Pancreas (tissue), 10 donors: ENCODE measurements at regions not wholly inside any gene's neighbourhood (a gene's known extent, or its start where the extent isn't known, plus 50 kb on each side); places are given as distances from the start of the nearest gene placed in this dataset.

ENCODE experiments used
- ATAC-seq, 4 donors: fragments of 200-7000 bp; cut with Tn5 transposase; one replicate each; pipeline versions ENCODE4 v1.8.0 to v1.9.1; 2020; ENCODE audit warnings: mild to moderate bottlenecking in 4 of 4, moderate library complexity in 4 of 4
- DNase-seq, 6 donors: peaks; one replicate each; pipeline ENCODE4 v3.0.0-alpha.2; 2020
- FAIRE-seq: peaks from 2 replicates; lab custom pipeline; 2012; peaks lifted over from hg19 to GRCh38; lab: Jason Lieb, UNC
- H3K27ac ChIP-seq, 4 donors: fragments of 200-600 bp; sonication (generic); 1 replicate in 3 of 4; 2 replicates in 1 of 4; pipeline versions ENCODE4 v1.5.0 to v1.8.0; 2020
- H3K27me3 ChIP-seq, 4 donors: fragments of 200-600 bp; one replicate each; pipeline ENCODE4 v1.8.0; 2021
- H3K36me3 ChIP-seq, 3 donors: fragments of 200-600 bp; sonication (generic) in 1 of 3; one replicate each; pipeline versions ENCODE4 v1.5.0 to v1.8.0; 2020 to 2021
- H3K4me1 ChIP-seq, 3 donors: fragments of 200-600 bp; one replicate each; pipeline ENCODE4 v1.8.0; 2021
- H3K4me3 ChIP-seq, 4 donors: fragments of 200-600 bp; sonication (generic) in 2 of 4; one replicate each; pipeline versions ENCODE4 v1.5.0 to v1.8.0; 2020 to 2021
- H3K9me3 ChIP-seq, 4 donors: fragments of 200-600 bp; one replicate each; pipeline ENCODE4 v1.8.0; 2021
- CTCF ChIP-seq, 4 donors: fragments of 200-600 bp; sonication (generic) in 3 of 4; IDR thresholded peaks; one replicate each; pipeline versions ENCODE4 v1.5.0 to v1.8.0; 2021; ENCODE audit warnings: antibody characterized with exemption in 4 of 4
- WGBS, 2 donors: extraction: QIAGEN DNeasy Blood & Tissue Kit; methylation state at CpG; one replicate each; pipeline ENCODE4 v1.1.7; 2013; 5-methylcytosine and 5-hydroxymethylcytosine counted together
- intact Hi-C, 3 donors: fragments of 100-400 bp; cut with DNase I; formaldehyde crosslinking; loops; one replicate each; pipeline versions ENCODE4 v1.11.1 to v1.14.2; 2022
- donor health status: healthy with polysubstance abuse.
- donor health status: DM: no; HTN: no; CAD: no; lungs with moderate emphysema.
- donor health status: DM: no; HTN: no; CAD: no.
- donor health status: control.
- donor health status: control.
- donor health status: Bipolar disorder and iron deficiency.
- donor health status: DM: yes; HTN: yes; CAD: no.
- donor health status: DM: no; HTN: no; CAD: no.
- donor health status: DM: no; HTN: no; CAD: no.
- donor health status: DM: yes; HTN: yes; CAD: no.

- H3K27me3 ChIP-seq, result no peaks in the 10 kb centered on the region
- H3K36me3 ChIP-seq, result no peaks in the 10 kb centered on the region
- no peak for DNase-seq
- intact Hi-C loops, result no loop called here
- no peaks in the 10 kb centered on the region for H3K4me1 ChIP-seq
- H3K9me3 ChIP-seq, result no peaks in the 10 kb centered on the region
- no peak for ATAC-seq
- no peak for FAIRE-seq
- no peak overlapping the region for H3K27ac ChIP-seq
- 60 to 70% methylated on average over 2 of the region's 2 CpGs for WGBS, 2 donors
- H3K4me3 ChIP-seq, result no peak overlapping the region
- TF ChIP-seq CTCF (IDR thresholded peaks at IDR 0.05), result no peak
Measured at GRCh38 chr1:177596485-177596884, 373.4 kb downstream of the SEC16B start.

GRCh38 chr1:177593105-177593504 lies 376.8 kb downstream of the SEC16B start:
- no peak for FAIRE-seq
- intact Hi-C loops, result no loop called here
- Histone ChIP-seq H3K4me1 (no peaks in the 10 kb centered on the region), H3K9me3 (no peaks in the 10 kb centered on the region), H3K27me3 (no peaks in the 10 kb centered on the region), H3K36me3 (no peaks in the 10 kb centered on the region), H3K4me3 (no peak overlapping the region), H3K27ac (no peak overlapping the region)
- TF ChIP-seq CTCF (IDR thresholded peaks at IDR 0.05), result no peak
- ATAC-seq, result no peak
- DNase-seq, result no peak
- WGBS, 2 donors, result 65 to 67% methylated on average over 3 of the region's 3 CpGs

GRCh38 chr1:177592624-177593023 lies 377.2 kb downstream of the SEC16B start:
- no peak for TF ChIP-seq CTCF (IDR thresholded peaks at IDR 0.05)
- no peak for FAIRE-seq
- DNase-seq, result no peak
- H3K36me3 ChIP-seq, result no peaks in the 10 kb centered on the region
- no peaks in the 10 kb centered on the region for H3K9me3 ChIP-seq
- ATAC-seq, result no peak
- H3K27me3 ChIP-seq, result no peaks in the 10 kb centered on the region
- H3K4me1 ChIP-seq, result no peaks in the 10 kb centered on the region
- no peak overlapping the region for H3K27ac ChIP-seq
- intact Hi-C loops, result no loop called here
- WGBS, 2 donors, result 63 to 64% methylated on average over 4 of the region's 4 CpGs
- H3K4me3 ChIP-seq, result no peak overlapping the region

- intact Hi-C loops, result no loop called here
- Histone ChIP-seq H3K9me3 (no peaks in the 10 kb centered on the region), H3K4me3 (no peak overlapping the region), H3K27me3 (no peaks in the 10 kb centered on the region), H3K36me3 (no peaks in the 10 kb centered on the region), H3K27ac (no peak overlapping the region), H3K4me1 (no peaks in the 10 kb centered on the region)
- no peak for TF ChIP-seq CTCF (IDR thresholded peaks at IDR 0.05)
- WGBS, 2 donors, result 77 to 80% methylated on average over 11 of the region's 11 CpGs
- no peak for ATAC-seq
- no peak for DNase-seq
- no peak for FAIRE-seq
Measured at GRCh38 chr1:177591155-177591554, 378.7 kb downstream of the SEC16B start.

- WGBS, 2 donors, result 20 to 29% methylated on average over 3 of the region's 3 CpGs
- Histone ChIP-seq H3K4me3 (no peak overlapping the region), H3K4me1 (no peaks in the 10 kb centered on the region), H3K27me3 (no peaks in the 10 kb centered on the region), H3K36me3 (no peaks in the 10 kb centered on the region), H3K27ac (no peak overlapping the region), H3K9me3 (no peaks in the 10 kb centered on the region)
- ATAC-seq (no peak), FAIRE-seq (no peak), DNase-seq (no peak)
- intact Hi-C loops, result no loop called here
- TF ChIP-seq CTCF (IDR thresholded peaks at IDR 0.05), result no peak
Measured at GRCh38 chr1:177589166-177589565, 380.7 kb downstream of the SEC16B start.
